HG02678 (cell line): ENCODE measurements at regions not wholly inside any gene's neighbourhood (a gene's known extent, or its start where the extent isn't known, plus 50 kb on each side); places are given as distances from the start of the nearest gene placed in this dataset.
"Not testable (repeated sequence)": the region's sequence is repeated elsewhere in the genome, so short reads cannot be mapped to it uniquely, and the experiment has no call there.

Source experiments
- ATAC-seq: cut with Tn5 transposase; IDR thresholded peaks from one replicate; pipeline ENCODE4 v1.9.1; 2021; ENCODE audit warnings: mild to moderate bottlenecking, moderate library complexity; ENCODE audit not compliant: unreplicated experiment

DNA sequence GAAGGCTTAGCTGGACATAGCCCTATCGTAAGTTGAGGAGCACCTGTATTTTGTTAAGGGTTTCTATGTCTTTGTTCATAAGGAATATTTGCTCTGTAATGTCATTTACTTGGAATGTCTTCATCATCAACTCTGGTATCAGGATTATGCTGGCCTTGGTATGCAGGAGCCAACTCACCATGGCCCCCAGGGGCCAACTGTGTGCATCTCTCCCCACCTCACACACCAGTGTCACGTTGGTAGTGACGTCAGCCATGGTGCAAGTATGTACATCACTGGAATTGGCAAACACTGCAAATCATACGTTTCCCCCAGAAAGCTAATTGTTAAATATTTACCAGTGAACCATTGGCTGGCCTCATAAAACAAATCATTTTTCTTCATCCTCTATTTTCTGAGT lies 70.8 kb downstream of the YTHDF1 start:
- no peak for ATAC-seq

GRCh38 chr20:63142933-63143332 lies 73.0 kb downstream of the YTHDF1 start:
- no peak for ATAC-seq

GRCh38 chr20:63141531-63141930 lies 74.4 kb downstream of the YTHDF1 start:
- no peak for ATAC-seq

- no peak for ATAC-seq
These were observed 75.2 kb downstream of the YTHDF1 start for GRCh38 chr20:63140514-63141433.

DNA sequence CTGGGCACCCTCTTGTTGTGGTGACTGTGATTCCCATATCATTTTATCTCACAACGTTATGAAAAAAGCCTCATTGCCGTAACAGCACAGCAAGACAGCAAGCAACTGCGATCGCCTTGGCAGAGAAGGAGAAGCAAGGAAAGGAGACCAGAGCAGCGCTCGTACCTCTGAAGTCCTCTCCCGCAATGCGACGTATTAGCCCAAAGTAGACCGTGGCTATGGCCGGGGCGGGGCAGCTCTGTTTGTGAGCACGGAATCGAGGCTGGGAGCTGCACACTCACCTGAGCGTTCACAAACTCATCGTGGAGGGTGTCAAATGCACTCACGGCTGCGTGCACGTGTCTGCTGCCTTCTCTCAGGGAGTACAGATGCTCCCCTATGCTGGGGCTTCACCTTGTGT lies 76.1 kb downstream of the YTHDF1 start:
- no peak for ATAC-seq

DNA sequence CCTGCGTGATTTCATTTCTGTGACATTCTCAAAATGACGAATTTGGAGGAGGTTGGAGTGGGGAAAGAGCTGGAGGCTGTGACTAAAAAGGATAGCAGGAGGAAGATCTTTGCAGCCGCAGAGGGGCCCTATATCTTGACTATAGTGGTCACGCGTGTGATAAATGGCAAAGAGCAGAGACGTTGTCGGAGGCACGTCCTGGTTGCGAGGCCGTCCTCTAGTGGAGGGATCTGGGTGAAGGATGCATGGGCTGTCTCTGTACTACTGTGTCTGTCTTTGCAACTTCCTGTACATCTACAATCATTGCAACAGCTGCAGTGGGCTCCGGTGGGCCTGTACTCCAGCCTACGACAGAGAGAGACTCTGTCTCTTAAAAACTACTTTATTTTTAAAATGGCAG lies 76.6 kb downstream of the YTHDF1 start:
- no peak for ATAC-seq

GRCh38 chr20:63138855-63139341 lies 77.0 kb downstream of the YTHDF1 start:
- no peak for ATAC-seq

DNA sequence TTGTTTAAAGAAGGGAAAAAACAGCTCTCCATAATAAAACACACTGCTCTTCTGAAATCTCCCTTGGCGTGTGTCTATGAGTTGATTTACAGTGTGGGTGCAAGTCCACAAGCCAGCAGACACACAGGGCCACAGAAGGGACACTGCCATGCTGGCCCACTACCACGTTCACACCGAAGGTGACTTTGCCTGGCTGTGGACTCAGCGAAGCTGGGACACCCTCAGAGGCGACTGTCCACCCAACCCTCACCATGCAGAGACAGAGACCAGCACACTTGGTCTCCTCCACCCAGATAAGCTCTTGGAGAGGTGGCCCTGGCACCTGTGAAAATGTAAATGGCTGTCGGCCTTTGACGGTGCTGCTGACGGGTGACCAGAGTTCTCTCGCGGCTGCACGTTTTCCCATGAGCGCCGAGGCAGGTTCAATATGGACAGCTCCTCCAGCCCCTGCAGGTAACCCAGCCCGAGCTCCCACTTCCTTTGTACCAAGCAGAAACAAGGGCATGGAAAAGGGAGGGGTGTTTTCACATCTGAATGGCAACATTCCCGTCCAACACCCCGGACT lies 78.0 kb downstream of the YTHDF1 start:
- ATAC-seq, result no peak

- no peak for ATAC-seq
These were observed 79.6 kb downstream of the YTHDF1 start for GRCh38 chr20:63136296-63136695.

DNA sequence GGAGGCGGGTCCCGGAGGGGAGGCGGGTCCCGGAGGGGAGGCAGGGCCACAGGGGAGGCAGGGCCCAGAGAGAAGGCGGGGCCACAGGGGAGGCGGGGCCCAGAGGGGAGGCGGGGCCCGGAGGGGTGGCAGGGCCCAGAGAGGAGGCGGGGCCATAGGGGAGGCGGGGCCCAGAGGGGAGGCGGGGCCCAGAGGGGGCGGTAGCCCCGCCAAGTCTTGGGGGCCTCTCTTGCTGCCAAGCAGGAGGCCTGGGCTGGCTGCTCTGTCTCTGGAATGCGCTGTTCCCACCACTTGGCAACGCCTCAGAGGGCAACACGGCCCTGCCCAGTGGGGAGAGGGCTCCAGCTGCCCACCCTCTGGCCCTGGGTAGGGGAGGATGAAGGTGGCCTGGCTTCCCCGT lies 80.5 kb downstream of the YTHDF1 start:
- ATAC-seq, result no peak

DNA sequence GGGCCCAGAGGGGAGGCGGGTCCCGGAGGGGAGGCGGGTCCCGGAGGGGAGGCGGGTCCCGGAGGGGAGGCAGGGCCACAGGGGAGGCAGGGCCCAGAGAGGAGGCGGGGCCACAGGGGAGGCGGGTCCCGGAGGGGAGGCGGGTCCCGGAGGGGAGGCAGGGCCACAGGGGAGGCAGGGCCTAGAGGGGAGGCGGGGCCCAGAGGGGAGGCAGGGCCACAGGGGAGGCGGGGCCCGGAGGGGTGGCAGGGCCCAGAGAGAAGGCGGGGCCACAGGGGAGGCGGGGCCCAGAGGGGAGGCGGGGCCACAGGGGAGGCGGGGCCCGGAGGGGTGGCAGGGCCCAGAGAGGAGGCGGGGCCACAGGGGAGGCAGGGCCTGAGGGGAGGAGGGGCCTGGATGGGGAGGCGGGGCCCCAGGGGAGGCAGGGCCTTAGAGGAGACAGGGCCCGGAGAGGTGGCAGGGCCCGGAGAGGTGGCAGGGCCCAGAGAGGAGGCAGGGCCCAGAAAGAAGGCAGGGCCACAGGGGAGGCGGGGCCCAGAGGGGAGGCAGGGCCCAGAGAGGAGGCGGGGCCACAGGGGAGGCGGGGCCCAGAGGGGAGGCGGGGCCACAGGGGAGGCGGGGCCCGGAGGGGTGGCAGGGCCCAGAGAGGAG lies 81.1 kb downstream of the YTHDF1 start:
- not testable (repeated sequence) for ATAC-seq

- no peak for ATAC-seq
These were observed 81.7 kb downstream of the YTHDF1 start for GRCh38 chr20:63134201-63134612.

DNA sequence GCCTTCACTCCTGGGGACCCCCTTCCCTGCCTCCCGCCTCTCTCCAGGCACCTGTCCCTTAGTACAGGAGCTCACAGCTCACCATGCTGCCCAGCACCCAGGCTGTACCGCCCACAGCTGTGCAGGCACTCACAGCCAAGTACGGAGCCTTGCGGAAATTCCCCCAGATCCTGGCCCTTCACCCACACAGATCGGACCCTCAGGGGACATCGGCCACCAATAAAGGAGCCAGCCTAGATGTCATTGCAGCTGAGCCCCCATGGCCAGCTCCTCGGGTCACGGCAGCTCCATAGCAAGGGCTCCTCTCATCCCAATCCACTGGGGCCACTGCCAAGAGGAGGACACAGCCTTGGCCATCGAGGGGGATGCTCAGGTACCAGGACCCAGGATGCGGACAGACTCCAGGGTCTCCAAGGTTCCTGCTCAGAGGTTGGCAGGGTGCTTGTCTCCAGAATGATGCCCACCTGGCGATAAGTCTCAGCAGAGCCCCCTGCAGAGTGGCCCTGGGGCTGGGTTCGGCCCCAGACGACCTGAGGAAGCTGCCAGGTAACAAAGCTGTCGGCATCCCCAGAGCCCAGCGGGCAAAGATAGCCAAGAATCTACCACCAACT lies 82.3 kb downstream of the YTHDF1 start:
- ATAC-seq, result no peak

DNA sequence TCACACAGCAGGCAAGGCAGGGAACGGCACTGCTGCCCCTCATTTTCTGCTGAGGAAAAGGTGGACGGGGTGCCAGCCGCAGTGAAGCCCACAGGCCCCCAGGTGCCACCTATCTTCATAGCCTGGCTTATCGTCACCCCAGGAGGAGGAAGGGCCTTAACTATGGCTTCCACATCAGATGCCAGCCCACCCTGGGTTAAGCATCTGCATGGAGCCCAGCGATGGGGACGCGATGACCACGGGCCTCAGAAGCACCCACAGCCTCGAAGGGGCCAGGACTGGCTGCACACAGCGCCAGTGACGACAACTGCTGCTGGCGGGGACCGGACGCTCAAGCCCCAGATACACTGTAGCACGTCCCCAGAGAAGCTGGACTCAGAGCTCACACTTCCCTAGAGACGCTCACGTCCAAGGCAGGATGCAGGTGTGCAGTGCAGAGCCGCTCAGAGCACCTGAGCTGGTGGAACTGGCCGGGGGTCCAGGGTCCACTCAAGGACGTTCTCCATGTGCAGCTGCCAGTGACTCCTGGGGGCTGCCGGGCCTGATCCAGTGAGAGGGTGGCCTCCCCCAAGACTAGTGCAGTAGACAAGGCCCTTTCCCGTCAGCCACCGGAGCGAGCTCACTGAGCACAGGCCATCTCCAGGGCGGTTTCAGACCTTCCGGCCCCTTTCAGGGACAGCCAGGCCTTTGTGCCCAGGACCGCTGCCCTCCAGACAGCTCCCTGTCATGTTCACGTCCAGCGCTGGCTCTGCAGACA lies 83.0 kb downstream of the YTHDF1 start:
- no peak for ATAC-seq

DNA sequence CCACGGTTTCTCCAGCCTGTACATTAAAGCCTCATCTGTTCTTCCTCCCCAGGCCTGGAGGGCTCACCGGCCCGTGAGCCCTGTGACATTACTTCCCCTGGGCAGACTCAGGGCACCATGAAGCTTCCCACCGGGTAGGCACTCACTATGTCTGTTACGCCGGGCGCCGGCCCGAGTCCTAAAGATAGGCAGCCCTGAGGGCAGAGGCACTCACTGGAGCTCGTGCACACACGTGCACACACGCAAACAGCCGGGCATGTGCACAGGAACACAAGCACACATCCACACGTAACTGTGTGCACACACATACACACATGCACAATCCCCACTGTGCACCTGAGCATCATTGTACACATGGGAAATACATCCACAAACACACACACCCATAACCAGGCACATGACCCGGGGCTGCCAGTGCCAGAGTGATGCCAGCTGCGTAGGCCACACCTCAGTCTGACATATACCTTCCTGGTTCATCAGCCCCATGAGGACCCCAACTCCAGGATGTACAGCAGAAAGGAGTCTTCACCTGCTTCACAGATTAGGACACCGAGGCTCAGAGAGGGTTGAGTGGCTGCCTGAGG lies 83.7 kb downstream of the YTHDF1 start:
- ATAC-seq, result no peak

DNA sequence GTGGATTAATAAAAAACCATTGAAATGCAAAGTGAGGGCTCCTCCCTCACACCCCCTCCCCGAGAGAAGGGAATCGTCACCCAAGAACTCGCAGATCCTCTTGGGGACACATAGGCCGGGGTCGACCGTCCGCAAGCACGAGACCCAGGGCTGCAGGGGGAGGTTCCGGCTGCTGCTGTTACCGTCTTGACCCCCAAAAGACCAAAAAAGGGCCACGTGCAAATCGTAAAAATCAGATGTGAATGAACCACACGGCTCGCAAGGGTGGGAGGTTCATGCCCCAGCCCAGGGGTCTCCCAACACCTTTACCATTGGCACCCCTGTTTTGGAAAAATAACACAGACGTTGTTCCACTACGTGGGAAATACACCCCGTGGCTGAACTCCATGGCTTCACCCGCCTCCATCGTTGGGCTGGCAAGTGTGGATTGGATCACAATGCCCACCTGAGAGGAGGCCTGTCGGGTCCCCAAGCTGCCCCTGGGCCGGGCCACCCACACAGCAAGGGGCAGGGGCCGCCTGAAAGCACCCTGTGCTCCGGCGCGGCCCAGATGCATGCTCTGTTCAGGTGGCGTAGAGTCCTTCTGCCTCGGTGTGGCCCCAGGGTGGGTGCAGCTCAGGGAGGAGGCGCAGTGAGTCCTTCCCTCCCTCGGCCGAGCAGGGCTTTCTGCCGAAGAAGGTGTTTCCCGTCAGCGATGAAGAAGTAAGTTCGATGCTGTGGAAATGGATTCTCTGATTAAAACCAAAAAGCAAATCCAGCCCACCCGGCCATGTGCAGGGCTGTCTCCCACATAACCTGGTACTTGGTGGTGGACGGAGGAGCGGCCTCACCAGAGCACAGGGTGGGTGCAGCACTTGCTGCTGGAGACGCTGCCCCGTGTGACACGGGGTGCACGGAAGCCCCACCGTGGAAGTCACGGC lies 85.0 kb downstream of the YTHDF1 start:
- no peak for ATAC-seq

- no peak for ATAC-seq
These were observed 85.8 kb downstream of the YTHDF1 start for GRCh38 chr20:63129991-63130657.

- no peak for ATAC-seq
These were observed 86.5 kb downstream of the YTHDF1 start for GRCh38 chr20:63129376-63129965.
